Esophagus muscularis mucosa (tissue), 3 donors: ENCODE measurements at regions not wholly inside any gene's neighbourhood (a gene's known extent, or its start where the extent isn't known, plus 50 kb on each side); places are given as distances from the start of the nearest gene placed in this dataset.

Source experiments
- CTCF ChIP-seq, 3 experiments: fragments of 200-600 bp in 2 of 3; fragments of 450-650 bp in 1 of 3; sonication (generic) in 2 of 3; IDR thresholded peaks; one replicate each; pipeline ENCODE4 v1.5.1; 2017 to 2019; ENCODE audit warnings: antibody characterized with exemption in 3 of 3, mild to moderate bottlenecking in 2 of 3, moderate library complexity in 1 of 3
- POLR2A ChIP-seq: fragments of 450-650 bp; IDR thresholded peaks from one replicate; pipeline ENCODE4 v1.6.1; 2017; ENCODE audit warnings: antibody characterized with exemption, moderate library complexity, mild to moderate bottlenecking, low read depth
- POLR2AphosphoS5 ChIP-seq, 2 donors: sonication (generic); formaldehyde crosslinking; IDR thresholded peaks; one replicate each; pipeline ENCODE4 v1.6.1; 2017; ENCODE audit warnings: antibody characterized with exemption in 2 of 2

GRCh38 chr22:27298742-27299141, 502.8 kb downstream of the MN1 start:
- TF ChIP-seq CTCF (IDR thresholded peaks at IDR 0.05) (no peak), POLR2AphosphoS5 (IDR thresholded peaks at IDR 0.05) (no peak), POLR2A (no peak)
